ENCODE measurements at regions not wholly inside any gene's neighbourhood (a gene's known extent, or its start where the extent isn't known, plus 50 kb on each side); places are given as distances from the start of the nearest gene placed in this dataset.

DNA sequence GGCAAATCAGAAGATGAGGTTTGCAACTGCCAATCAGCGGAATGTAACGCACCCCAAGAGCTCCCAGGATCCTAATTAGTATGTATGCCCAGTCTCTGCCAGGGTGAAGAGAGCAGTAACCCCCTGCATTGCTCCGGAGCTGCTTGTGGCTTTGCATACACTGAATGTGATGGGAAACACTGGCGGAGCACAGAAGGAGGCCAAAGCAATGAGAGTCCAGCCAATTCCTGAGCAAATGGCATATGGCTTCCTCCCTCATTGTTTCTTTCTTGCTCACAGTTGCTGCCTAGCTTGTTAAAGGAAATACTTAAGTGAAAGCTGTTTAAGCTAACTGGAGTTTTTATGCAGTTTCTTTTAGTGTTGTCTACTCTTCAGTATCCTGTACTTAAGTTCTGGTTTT is 343.5 kb upstream of the NT5C1B start:
- Histone ChIP-seq H3K4me3 (ENCODE audit: low read length) (no peak overlapping the region), H3K9me2 (replicated peaks; ENCODE audit: control insufficient read depth, low read length) (no peaks in the 10 kb centered on the region), H3K79me2 (ENCODE audit: control insufficient read depth, low read length) (no peaks in the 10 kb centered on the region), H3K4me1 (ENCODE audit: control insufficient read depth, low read length) (no peaks in the 10 kb centered on the region), H3K4me2 (ENCODE audit: low read length) (no peak overlapping the region), H3K27me3 (ENCODE audit: control insufficient read depth, low read length) (no peaks in the 10 kb centered on the region), H3K9me3 (ENCODE audit: control insufficient read depth, insufficient read depth, low read length) (no peaks in the 10 kb centered on the region), H3K36me3 (ENCODE audit: control insufficient read depth, low read length) (no peaks in the 10 kb centered on the region), H3K27ac (ENCODE audit: low read depth, low read length) (no peak overlapping the region), H4K20me1 (ENCODE audit: control insufficient read depth, insufficient read depth, low read depth, low read length) (no peaks in the 10 kb centered on the region), H3F3A (ENCODE audit: control insufficient read depth, insufficient read depth) (no peaks in the 10 kb centered on the region)
- TF ChIP-seq EZH2phosphoT487 (IDR thresholded peaks at IDR 0.05; ENCODE audit: borderline replicate concordance, low read length) = no peak
- TF ChIP-seq, protein P1, sequence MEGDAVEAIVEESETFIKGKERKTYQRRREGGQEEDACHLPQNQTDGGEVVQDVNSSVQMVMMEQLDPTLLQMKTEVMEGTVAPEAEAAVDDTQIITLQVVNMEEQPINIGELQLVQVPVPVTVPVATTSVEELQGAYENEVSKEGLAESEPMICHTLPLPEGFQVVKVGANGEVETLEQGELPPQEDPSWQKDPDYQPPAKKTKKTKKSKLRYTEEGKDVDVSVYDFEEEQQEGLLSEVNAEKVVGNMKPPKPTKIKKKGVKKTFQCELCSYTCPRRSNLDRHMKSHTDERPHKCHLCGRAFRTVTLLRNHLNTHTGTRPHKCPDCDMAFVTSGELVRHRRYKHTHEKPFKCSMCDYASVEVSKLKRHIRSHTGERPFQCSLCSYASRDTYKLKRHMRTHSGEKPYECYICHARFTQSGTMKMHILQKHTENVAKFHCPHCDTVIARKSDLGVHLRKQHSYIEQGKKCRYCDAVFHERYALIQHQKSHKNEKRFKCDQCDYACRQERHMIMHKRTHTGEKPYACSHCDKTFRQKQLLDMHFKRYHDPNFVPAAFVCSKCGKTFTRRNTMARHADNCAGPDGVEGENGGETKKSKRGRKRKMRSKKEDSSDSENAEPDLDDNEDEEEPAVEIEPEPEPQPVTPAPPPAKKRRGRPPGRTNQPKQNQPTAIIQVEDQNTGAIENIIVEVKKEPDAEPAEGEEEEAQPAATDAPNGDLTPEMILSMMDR (IDR thresholded peaks at IDR 0.05; ENCODE audit: low read depth, low read length, poor library complexity, severe bottlenecking) = no peak

DNA sequence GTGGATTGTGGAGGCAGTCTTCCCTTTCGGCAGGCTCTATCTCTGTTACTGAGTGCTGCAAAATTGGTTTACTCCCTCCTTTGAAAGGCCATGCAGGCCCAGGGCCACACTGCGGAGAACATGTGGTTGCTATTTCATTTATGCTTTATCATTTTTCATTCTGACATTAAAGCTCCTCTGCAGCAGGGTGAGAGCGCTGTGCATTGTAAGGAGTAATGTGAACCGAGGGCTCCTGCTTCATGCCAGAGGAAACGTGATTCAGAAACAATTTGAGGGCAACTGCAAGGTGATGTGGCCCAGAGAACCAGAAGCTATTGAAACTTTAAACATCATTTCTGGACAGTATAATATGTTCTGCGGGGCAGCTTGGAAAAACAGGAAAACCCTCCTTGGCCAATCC is 341.6 kb upstream of the NT5C1B start:
- H3K4me1 ChIP-seq (ENCODE audit: control insufficient read depth, low read length) = no peaks in the 10 kb centered on the region
- H3F3A ChIP-seq (ENCODE audit: control insufficient read depth, insufficient read depth) = no peaks in the 10 kb centered on the region
- H3K9me2 ChIP-seq (replicated peaks; ENCODE audit: control insufficient read depth, low read length) = no peaks in the 10 kb centered on the region
- H3K4me2 ChIP-seq (ENCODE audit: low read length) = no peak overlapping the region
- H4K20me1 ChIP-seq (ENCODE audit: control insufficient read depth, insufficient read depth, low read depth, low read length) = no peaks in the 10 kb centered on the region
- no peak overlapping the region for H3K4me3 ChIP-seq (ENCODE audit: low read length)
- H3K27me3 ChIP-seq (ENCODE audit: control insufficient read depth, low read length) = no peaks in the 10 kb centered on the region
- H3K27ac ChIP-seq (ENCODE audit: low read depth, low read length) = no peak overlapping the region
- H3K79me2 ChIP-seq (ENCODE audit: control insufficient read depth, low read length) = no peaks in the 10 kb centered on the region
- no peaks in the 10 kb centered on the region for H3K36me3 ChIP-seq (ENCODE audit: control insufficient read depth, low read length)
- no peak for TF ChIP-seq EZH2phosphoT487 (IDR thresholded peaks at IDR 0.05; ENCODE audit: borderline replicate concordance, low read length)
- TF ChIP-seq, protein P1 (IDR thresholded peaks at IDR 0.05; ENCODE audit: low read depth, low read length, poor library complexity, severe bottlenecking) = no peak
- no peaks in the 10 kb centered on the region for H3K9me3 ChIP-seq (ENCODE audit: control insufficient read depth, insufficient read depth, low read length)

DNA sequence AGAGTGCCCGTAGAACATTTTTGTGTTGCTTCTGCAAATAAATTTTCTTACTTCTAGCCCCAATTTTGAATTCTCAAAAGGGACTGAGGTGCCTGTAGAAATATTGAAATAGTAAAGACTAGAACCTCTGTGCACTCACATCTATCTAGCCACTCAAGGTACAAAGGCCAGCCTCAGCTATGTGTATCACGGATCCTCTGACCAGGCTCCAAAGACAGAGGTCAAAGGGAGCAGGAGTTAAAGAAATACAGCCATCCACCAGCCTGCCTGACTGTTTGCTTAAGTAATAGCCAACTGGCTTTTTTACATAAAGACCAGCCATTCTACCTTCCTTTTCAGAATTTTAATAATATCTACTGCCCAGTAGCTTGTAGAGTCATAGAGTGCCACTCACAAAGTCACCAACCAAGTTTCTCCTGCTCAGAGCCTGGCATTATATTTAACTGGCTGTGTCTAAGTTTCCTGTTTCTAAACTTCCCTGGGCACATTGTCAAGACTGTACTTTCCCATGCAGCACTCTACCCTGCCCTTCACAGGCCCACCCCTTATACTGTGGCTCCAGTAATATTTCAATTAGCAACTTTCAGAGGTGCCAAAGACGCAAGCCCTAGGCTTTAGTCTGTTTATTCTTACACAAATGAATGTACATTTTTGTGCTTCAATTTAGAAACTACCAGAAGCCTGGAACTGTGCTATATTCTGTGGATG is 338.3 kb upstream of the NT5C1B start:
- no peak overlapping the region for H3K27ac ChIP-seq (ENCODE audit: low read depth, low read length)
- H3K9me3 ChIP-seq (ENCODE audit: control insufficient read depth, insufficient read depth, low read length) = no peaks in the 10 kb centered on the region
- no peaks in the 10 kb centered on the region for H3F3A ChIP-seq (ENCODE audit: control insufficient read depth, insufficient read depth)
- TF ChIP-seq, protein P1 (IDR thresholded peaks at IDR 0.05; ENCODE audit: low read depth, low read length, poor library complexity, severe bottlenecking) = no peak
- TF ChIP-seq EZH2phosphoT487 (IDR thresholded peaks at IDR 0.05; ENCODE audit: borderline replicate concordance, low read length) = no peak
- H3K9me2 ChIP-seq (replicated peaks; ENCODE audit: control insufficient read depth, low read length) = no peaks in the 10 kb centered on the region
- no peaks in the 10 kb centered on the region for H4K20me1 ChIP-seq (ENCODE audit: control insufficient read depth, insufficient read depth, low read depth, low read length)
- no peaks in the 10 kb centered on the region for H3K27me3 ChIP-seq (ENCODE audit: control insufficient read depth, low read length)
- no peaks in the 10 kb centered on the region for H3K36me3 ChIP-seq (ENCODE audit: control insufficient read depth, low read length)
- no peaks in the 10 kb centered on the region for H3K79me2 ChIP-seq (ENCODE audit: control insufficient read depth, low read length)
- H3K4me3 ChIP-seq (ENCODE audit: low read length) = no peak overlapping the region
- H3K4me1 ChIP-seq (ENCODE audit: control insufficient read depth, low read length) = no peaks in the 10 kb centered on the region
- no peak overlapping the region for H3K4me2 ChIP-seq (ENCODE audit: low read length)

All from DOHH2 (cell line).